SK-N-SH (cell line): ENCODE measurements at regions not wholly inside any gene's neighbourhood (a gene's known extent, or its start where the extent isn't known, plus 50 kb on each side); places are given as distances from the start of the nearest gene placed in this dataset.

ENCODE experiments used
- CTCF ChIA-PET: fragments of 300-600, 350-600 bp; formaldehyde crosslinking; extraction: SDS; loops from one replicate; lab custom pipeline; 2021; lab: Yijun Ruan, JAX
- POLR2A ChIA-PET: fragments of 350-600 bp; sonication (Branson Sonifier 250); formaldehyde crosslinking; extraction: SDS; loops from one replicate; lab custom pipeline; 2020; ENCODE audit warnings: antibody characterized with exemption, inconsistent platforms; lab: Yijun Ruan, JAX
- DNase-seq: peaks from one replicate; pipeline ENCODE4 v3.0.0; 2012
- H2AFZ ChIP-seq: fragments of 200-600 bp; sonication (generic); 2 replicates; pipeline ENCODE4 v1.8.1; 2016; ENCODE audit warnings: antibody characterized with exemption, mild to moderate bottlenecking, low read depth
- H3F3A ChIP-seq: fragments of 200-600 bp; sonication (generic); replicated peaks from 2 replicates; pipeline ENCODE3; 2016; ENCODE audit warnings: antibody characterized with exemption, mild to moderate bottlenecking; ENCODE audit not compliant: insufficient read depth
- H3K27ac ChIP-seq, 2 experiments: fragments of 200-500 bp in 1 of 2; fragments of 200-600 bp in 1 of 2; sonication (Bioruptor generic) in 1 of 2; sonication (generic), shearing (Covaris generic) in 1 of 2; 2 replicates each; pipeline versions ENCODE4 v1.5.1 to v1.6.1; 2014 to 2016; ENCODE audit warnings: low read depth in 2 of 2, inconsistent platforms in 1 of 2, low read length in 1 of 2, mild to moderate bottlenecking in 1 of 2, mixed read lengths in 1 of 2
- H3K27me3 ChIP-seq: fragments of 200-600 bp; sonication (generic), shearing (Covaris generic); 2 replicates; pipeline ENCODE4 v1.6.1; 2016; ENCODE audit warnings: mixed run types; ENCODE audit not compliant: insufficient read depth
- H3K36me3 ChIP-seq, 2 experiments: fragments of 200-500 bp in 1 of 2; fragments of 200-600 bp in 1 of 2; sonication (Bioruptor generic) in 1 of 2; sonication (generic) in 1 of 2; replicated peaks in 1 of 2; 2 replicates each; pipeline versions ENCODE3 to v1.5.1; 2014 to 2016; ENCODE audit warnings: low read length in 1 of 2, mild to moderate bottlenecking in 1 of 2; ENCODE audit not compliant: insufficient read depth in 2 of 2, control insufficient read depth in 1 of 2
- H3K4me1 ChIP-seq, 2 experiments: fragments of 200-500 bp in 1 of 2; fragments of 200-600 bp in 1 of 2; sonication (Bioruptor generic) in 1 of 2; sonication (generic), shearing (Covaris generic) in 1 of 2; 2 replicates each; pipeline versions ENCODE4 v1.5.1 to v1.6.1; 2014 to 2016; ENCODE audit warnings: low read depth in 1 of 2, low read length in 1 of 2, mixed run types in 1 of 2; ENCODE audit not compliant: insufficient read depth in 2 of 2, control insufficient read depth in 1 of 2
- H3K4me2 ChIP-seq: fragments of 200-600 bp; sonication (generic), shearing (Covaris generic); 2 replicates; pipeline ENCODE4 v1.6.1; 2017; ENCODE audit warnings: mixed run types
- H3K4me3 ChIP-seq, 2 experiments: fragments of 200-500 bp in 1 of 2; fragments of 200-600 bp in 1 of 2; sonication (Bioruptor generic) in 1 of 2; sonication (generic), shearing (Covaris generic) in 1 of 2; 2 replicates each; pipeline versions ENCODE4 v1.5.1 to v1.8.1; 2014 to 2016; ENCODE audit warnings: low read depth in 2 of 2, inconsistent platforms in 1 of 2, low read length in 1 of 2, mild to moderate bottlenecking in 1 of 2, mixed read lengths in 1 of 2, moderate library complexity in 1 of 2
- H3K79me2 ChIP-seq: fragments of 200-600 bp; sonication (generic); 2 replicates; pipeline ENCODE4 v1.8.1; 2017; ENCODE audit warnings: mild to moderate bottlenecking; ENCODE audit not compliant: insufficient read depth
- H3K9ac ChIP-seq: fragments of 200-600 bp; sonication (generic); 2 replicates; pipeline ENCODE4 v1.6.1; 2017; ENCODE audit warnings: mixed run types
- H3K9me2 ChIP-seq: fragments of 200-600 bp; sonication (generic); 2 replicates; pipeline ENCODE4 v1.6.1; 2017; ENCODE audit warnings: mixed run types
- H3K9me3 ChIP-seq: fragments of 200-600 bp; sonication (generic); 2 replicates; pipeline ENCODE4 v1.6.1; 2017; ENCODE audit warnings: mixed run types, mild to moderate bottlenecking, moderate library complexity
- H4K20me1 ChIP-seq: fragments of 200-600 bp; sonication (generic); 2 replicates; pipeline ENCODE4 v1.6.1; 2017; ENCODE audit warnings: mild to moderate bottlenecking, mixed run types; ENCODE audit not compliant: insufficient read depth
- CHD2 ChIP-seq: fragments of 150-350 bp; IDR thresholded peaks from 2 replicates; pipeline ENCODE4 v1.6.1; 2018; ENCODE audit warnings: low read length; ENCODE audit not compliant: partially characterized antibody
- EP300 ChIP-seq, 2 experiments: IDR thresholded peaks; 2 replicates each; pipeline versions ENCODE4 v1.4.0 to v1.6.1; 2012; ENCODE audit warnings: borderline replicate concordance in 1 of 2, low read depth in 1 of 2, low read length in 1 of 2
- EZH2phosphoT487 ChIP-seq: fragments of 200-600 bp; sonication (generic); IDR thresholded peaks from 2 replicates; pipeline ENCODE4 v1.6.1; 2017; ENCODE audit warnings: low read depth, mixed run types, mild to moderate bottlenecking, antibody characterized with exemption, moderate library complexity, borderline replicate concordance
- FOXJ3 ChIP-seq: sonication (generic); formaldehyde crosslinking; IDR thresholded peaks from 2 replicates; pipeline ENCODE4 v1.5.1; 2020; ENCODE audit warnings: mild to moderate bottlenecking, missing genetic modification reagents
- GABPA ChIP-seq: IDR thresholded peaks from 2 replicates; pipeline ENCODE4 v1.4.0; 2012; ENCODE audit warnings: low read depth, mild to moderate bottlenecking
- GATA2 ChIP-seq: sonication (generic); formaldehyde crosslinking; IDR thresholded peaks from 2 replicates; pipeline ENCODE4 v1.5.0; 2020; ENCODE audit warnings: mild to moderate bottlenecking, missing genetic modification reagents
- MEF2A ChIP-seq: IDR thresholded peaks from 2 replicates; pipeline ENCODE4 v1.4.0; 2012; ENCODE audit warnings: low read depth, borderline replicate concordance
- MXI1 ChIP-seq: IDR thresholded peaks from 2 replicates; pipeline ENCODE4 v1.6.1; 2012; ENCODE audit warnings: mild to moderate bottlenecking, low read depth, low read length, improper control_type of control experiment
- RCOR1 ChIP-seq: fragments of 150-350 bp; IDR thresholded peaks from 2 replicates; pipeline ENCODE4 v1.6.1; 2017; ENCODE audit warnings: antibody characterized with exemption, low read length
- SIN3A ChIP-seq: IDR thresholded peaks from 2 replicates; pipeline ENCODE4 v1.6.1; 2012; ENCODE audit warnings: low read depth, mild to moderate bottlenecking, low read length, moderate library complexity, borderline replicate concordance
- TAF1 ChIP-seq: IDR thresholded peaks from 2 replicates; pipeline ENCODE4 v1.6.1; 2012; ENCODE audit warnings: low read depth, mild to moderate bottlenecking, low read length, moderate library complexity, borderline replicate concordance
- TEAD4 ChIP-seq: IDR thresholded peaks from 2 replicates; pipeline ENCODE4 v1.4.0; 2012; ENCODE audit warnings: mild to moderate bottlenecking, borderline replicate concordance; ENCODE audit not compliant: insufficient read depth
- YY1 ChIP-seq: IDR thresholded peaks from 2 replicates; pipeline ENCODE4 v1.4.0; 2012; ENCODE audit warnings: low read depth, mild to moderate bottlenecking
- WGBS: methylation state at CpG from one replicate; pipeline ENCODE4 v1.1.6; 2017; ENCODE audit warnings: low lambda C conversion rate; 5-methylcytosine and 5-hydroxymethylcytosine counted together
- TF ChIP-seq, protein P1 (sequence below): fragments of 150-350 bp; IDR thresholded peaks from 2 replicates; pipeline ENCODE4 v1.6.1; 2016; ENCODE audit warnings: mild to moderate bottlenecking, low read depth, low read length
- TF ChIP-seq, protein P2 (sequence below): IDR thresholded peaks from 2 replicates; pipeline ENCODE4 v1.6.1; 2012; ENCODE audit warnings: mild to moderate bottlenecking, low read depth, low read length, moderate library complexity
- TF ChIP-seq, protein P3 (sequence below): IDR thresholded peaks from 2 replicates; pipeline ENCODE4; 2012
- TF ChIP-seq, protein P4 (sequence below): IDR thresholded peaks from 2 replicates; pipeline ENCODE4 v1.4.0; 2012; ENCODE audit warnings: low read depth, borderline replicate concordance

DNA sequence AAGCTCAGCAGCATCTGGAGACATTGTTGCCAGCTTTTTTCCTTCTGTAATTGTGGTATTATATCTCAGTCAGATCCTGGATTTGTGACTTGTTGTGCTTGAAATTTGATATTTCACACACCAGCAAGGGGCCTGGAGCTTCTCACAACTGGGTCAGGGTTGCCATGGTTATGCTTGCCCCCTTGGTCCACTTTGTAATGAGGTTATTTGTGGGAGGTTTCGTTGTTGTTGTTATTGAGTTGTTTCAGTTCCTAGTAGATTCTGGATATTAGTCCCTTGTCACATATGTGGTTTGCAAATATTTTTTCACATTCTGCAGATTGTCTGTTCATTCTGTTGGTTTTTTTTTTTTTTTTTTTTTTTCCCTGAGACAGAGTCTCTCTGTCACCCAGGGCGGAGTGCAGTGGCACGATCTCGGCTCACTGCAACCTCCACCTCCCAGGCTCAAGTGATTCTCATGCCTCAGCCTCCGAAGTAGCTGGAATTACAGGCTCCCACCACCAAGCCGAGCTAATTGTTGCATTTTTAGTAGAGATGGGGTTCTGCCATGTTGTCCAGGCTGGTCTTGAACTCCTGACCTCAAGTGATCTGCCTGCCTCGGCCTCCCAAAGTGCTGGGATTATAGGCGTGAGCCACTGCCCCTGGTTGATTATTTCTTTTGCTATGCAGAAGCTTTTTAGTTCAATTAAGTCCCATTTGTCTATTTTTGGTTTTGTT, 80.6 kb upstream of the ETV6 start:
- Histone ChIP-seq H3K9ac (no peak overlapping the region), H3K4me1 (no peaks in the 10 kb centered on the region), H2AFZ (no peak overlapping the region), H3K27me3 (no peaks in the 10 kb centered on the region; the same call in 1 of the 2 replicates), H3K79me2 (no peaks in the 10 kb centered on the region), H3F3A (no peaks in the 10 kb centered on the region), H3K4me3 (no peak overlapping the region), H3K27ac (no peak overlapping the region), H3K9me3 (0 out of 2 replicates have a peak, but pooled peaks cover 2% of the 10 kb centered on the region), H3K9me2 (no peaks in the 10 kb centered on the region), H4K20me1 (no peaks in the 10 kb centered on the region), H3K36me3 (no peaks in the 10 kb centered on the region), H3K4me2 (no peak overlapping the region)
- WGBS, result 59% methylated on average over 8 of the region's 8 CpGs
- TF ChIP-seq FOXJ3 (CRISPR knock-in tag), result no peak
- POLR2A ChIA-PET, result no interaction called here
- CTCF ChIA-PET, result interaction anchor here (1.4 to 1.6 kb wide), 2 partner anchors 11 to 464 kb away, joined by 5 to 6 read pairs; no protein-coding TSS in a partner anchor
- no peak for DNase-seq

DNA sequence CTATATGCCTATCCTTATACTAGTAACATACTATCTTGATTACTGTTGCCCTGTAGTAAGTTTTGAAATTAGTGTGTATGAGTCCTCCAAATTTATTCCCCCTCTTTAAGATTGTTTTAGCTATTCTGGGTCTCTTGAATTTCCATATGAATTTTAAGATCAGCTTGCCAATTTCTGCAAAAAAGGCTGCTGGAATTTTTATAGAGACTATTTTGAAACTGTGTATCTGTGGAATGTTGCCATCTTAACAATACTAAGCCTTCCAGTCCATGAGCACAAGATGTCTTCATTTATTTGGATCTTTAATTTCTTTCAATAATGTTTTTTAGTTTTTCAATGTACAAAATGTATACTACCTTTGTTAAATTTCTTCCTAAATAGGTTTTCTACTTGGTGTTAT, 79.8 kb upstream of the ETV6 start:
- Histone ChIP-seq H3K4me2 (no peak overlapping the region), H3K9me2 (no peaks in the 10 kb centered on the region), H3K9me3 (0 out of 2 replicates have a peak, but pooled peaks cover 8% of the 10 kb centered on the region), H3K36me3 (no peaks in the 10 kb centered on the region), H3K4me3 (no peak overlapping the region), H3K27me3 (no peaks in the 10 kb centered on the region; the same call in 1 of the 2 replicates), H3K79me2 (no peaks in the 10 kb centered on the region), H4K20me1 (no peaks in the 10 kb centered on the region), H2AFZ (no peak overlapping the region), H3K4me1 (no peaks in the 10 kb centered on the region), H3F3A (no peaks in the 10 kb centered on the region), H3K9ac (no peak overlapping the region), H3K27ac (no peak overlapping the region)
- no peak for TF ChIP-seq MEF2A
- TF ChIP-seq, protein P1, sequence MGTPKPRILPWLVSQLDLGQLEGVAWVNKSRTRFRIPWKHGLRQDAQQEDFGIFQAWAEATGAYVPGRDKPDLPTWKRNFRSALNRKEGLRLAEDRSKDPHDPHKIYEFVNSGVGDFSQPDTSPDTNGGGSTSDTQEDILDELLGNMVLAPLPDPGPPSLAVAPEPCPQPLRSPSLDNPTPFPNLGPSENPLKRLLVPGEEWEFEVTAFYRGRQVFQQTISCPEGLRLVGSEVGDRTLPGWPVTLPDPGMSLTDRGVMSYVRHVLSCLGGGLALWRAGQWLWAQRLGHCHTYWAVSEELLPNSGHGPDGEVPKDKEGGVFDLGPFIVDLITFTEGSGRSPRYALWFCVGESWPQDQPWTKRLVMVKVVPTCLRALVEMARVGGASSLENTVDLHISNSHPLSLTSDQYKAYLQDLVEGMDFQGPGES, result no peak
- TF ChIP-seq FOXJ3 (CRISPR knock-in tag), result no peak
- TF ChIP-seq TEAD4, result no peak
- TF ChIP-seq, protein P2, sequence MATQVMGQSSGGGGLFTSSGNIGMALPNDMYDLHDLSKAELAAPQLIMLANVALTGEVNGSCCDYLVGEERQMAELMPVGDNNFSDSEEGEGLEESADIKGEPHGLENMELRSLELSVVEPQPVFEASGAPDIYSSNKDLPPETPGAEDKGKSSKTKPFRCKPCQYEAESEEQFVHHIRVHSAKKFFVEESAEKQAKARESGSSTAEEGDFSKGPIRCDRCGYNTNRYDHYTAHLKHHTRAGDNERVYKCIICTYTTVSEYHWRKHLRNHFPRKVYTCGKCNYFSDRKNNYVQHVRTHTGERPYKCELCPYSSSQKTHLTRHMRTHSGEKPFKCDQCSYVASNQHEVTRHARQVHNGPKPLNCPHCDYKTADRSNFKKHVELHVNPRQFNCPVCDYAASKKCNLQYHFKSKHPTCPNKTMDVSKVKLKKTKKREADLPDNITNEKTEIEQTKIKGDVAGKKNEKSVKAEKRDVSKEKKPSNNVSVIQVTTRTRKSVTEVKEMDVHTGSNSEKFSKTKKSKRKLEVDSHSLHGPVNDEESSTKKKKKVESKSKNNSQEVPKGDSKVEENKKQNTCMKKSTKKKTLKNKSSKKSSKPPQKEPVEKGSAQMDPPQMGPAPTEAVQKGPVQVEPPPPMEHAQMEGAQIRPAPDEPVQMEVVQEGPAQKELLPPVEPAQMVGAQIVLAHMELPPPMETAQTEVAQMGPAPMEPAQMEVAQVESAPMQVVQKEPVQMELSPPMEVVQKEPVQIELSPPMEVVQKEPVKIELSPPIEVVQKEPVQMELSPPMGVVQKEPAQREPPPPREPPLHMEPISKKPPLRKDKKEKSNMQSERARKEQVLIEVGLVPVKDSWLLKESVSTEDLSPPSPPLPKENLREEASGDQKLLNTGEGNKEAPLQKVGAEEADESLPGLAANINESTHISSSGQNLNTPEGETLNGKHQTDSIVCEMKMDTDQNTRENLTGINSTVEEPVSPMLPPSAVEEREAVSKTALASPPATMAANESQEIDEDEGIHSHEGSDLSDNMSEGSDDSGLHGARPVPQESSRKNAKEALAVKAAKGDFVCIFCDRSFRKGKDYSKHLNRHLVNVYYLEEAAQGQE, result no peak
- no peak for TF ChIP-seq GABPA
- TF ChIP-seq, protein P3, sequence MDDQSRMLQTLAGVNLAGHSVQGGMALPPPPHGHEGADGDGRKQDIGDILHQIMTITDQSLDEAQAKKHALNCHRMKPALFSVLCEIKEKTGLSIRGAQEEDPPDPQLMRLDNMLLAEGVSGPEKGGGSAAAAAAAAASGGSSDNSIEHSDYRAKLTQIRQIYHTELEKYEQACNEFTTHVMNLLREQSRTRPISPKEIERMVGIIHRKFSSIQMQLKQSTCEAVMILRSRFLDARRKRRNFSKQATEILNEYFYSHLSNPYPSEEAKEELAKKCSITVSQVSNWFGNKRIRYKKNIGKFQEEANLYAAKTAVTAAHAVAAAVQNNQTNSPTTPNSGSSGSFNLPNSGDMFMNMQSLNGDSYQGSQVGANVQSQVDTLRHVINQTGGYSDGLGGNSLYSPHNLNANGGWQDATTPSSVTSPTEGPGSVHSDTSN, result no peak
- TF ChIP-seq TAF1, result no peak
- TF ChIP-seq, protein P4, sequence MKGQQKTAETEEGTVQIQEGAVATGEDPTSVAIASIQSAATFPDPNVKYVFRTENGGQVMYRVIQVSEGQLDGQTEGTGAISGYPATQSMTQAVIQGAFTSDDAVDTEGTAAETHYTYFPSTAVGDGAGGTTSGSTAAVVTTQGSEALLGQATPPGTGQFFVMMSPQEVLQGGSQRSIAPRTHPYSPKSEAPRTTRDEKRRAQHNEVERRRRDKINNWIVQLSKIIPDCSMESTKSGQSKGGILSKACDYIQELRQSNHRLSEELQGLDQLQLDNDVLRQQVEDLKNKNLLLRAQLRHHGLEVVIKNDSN, result no peak
- no peak for TF ChIP-seq SIN3A
- no peak for TF ChIP-seq YY1
- TF ChIP-seq EZH2phosphoT487, result no peak
- TF ChIP-seq GATA2, result no peak
- TF ChIP-seq MXI1, result no peak
- TF ChIP-seq EP300 (IDR thresholded peaks at IDR 0.05; ENCODE audit: borderline replicate concordance in 1 of 2, low read depth in 1 of 2, low read length in 1 of 2), result no peak
- TF ChIP-seq RCOR1, result no peak
- TF ChIP-seq CHD2, result no peak
- ChIA-PET CTCF (interaction anchor here (1.4 to 2.3 kb wide), 3 partner anchors 10 to 463 kb away, joined by 5 to 11 read pairs (median 6); no protein-coding TSS in a partner anchor), POLR2A (no interaction called here)
- DNase-seq, result no peak
